ACC112 (cell line): ENCODE measurements at regions not wholly inside any gene's neighbourhood (a gene's known extent, or its start where the extent isn't known, plus 50 kb on each side); places are given as distances from the start of the nearest gene placed in this dataset.

Source experiments
- H2AFZ ChIP-seq: fragments of 200-600 bp; sonication (generic); one replicate; pipeline ENCODE4 v1.6.0; 2017; ENCODE audit warnings: antibody characterized with exemption, low read length; ENCODE audit not compliant: unreplicated experiment
- H3K27ac ChIP-seq: fragments of 200-600 bp; sonication (generic); 2 replicates; pipeline ENCODE4 v1.5.1; 2014; ENCODE audit warnings: low read depth, mild to moderate bottlenecking, antibody characterized with exemption, low read length, moderate library complexity
- H3K27me3 ChIP-seq: fragments of 200-600 bp; sonication (generic); 2 replicates; pipeline ENCODE4 v1.6.1; 2014; ENCODE audit warnings: mild to moderate bottlenecking, antibody characterized with exemption, low read length, moderate library complexity, mixed read lengths; ENCODE audit not compliant: insufficient read depth
- H3K36me3 ChIP-seq: fragments of 200-600 bp; sonication (generic); 2 replicates; pipeline ENCODE4 v1.6.1; 2016; ENCODE audit warnings: mild to moderate bottlenecking, antibody characterized with exemption, low read length, moderate library complexity, mixed read lengths; ENCODE audit not compliant: insufficient read depth
- H3K4me1 ChIP-seq: fragments of 200-600 bp; sonication (generic); one replicate; pipeline ENCODE4 v1.6.1; 2016; ENCODE audit warnings: low read length, mixed read lengths; ENCODE audit not compliant: insufficient read depth, unreplicated experiment, control insufficient read depth
- H3K4me3 ChIP-seq: fragments of 200-600 bp; sonication (generic); 2 replicates; pipeline ENCODE4 v1.5.1; 2014; ENCODE audit warnings: mild to moderate bottlenecking, low read depth, low read length
- H3K79me2 ChIP-seq: fragments of 200-600 bp; sonication (generic); one replicate; pipeline ENCODE4 v1.6.0; 2016; ENCODE audit warnings: low read length; ENCODE audit not compliant: control insufficient read depth, unreplicated experiment, insufficient read depth

DNA sequence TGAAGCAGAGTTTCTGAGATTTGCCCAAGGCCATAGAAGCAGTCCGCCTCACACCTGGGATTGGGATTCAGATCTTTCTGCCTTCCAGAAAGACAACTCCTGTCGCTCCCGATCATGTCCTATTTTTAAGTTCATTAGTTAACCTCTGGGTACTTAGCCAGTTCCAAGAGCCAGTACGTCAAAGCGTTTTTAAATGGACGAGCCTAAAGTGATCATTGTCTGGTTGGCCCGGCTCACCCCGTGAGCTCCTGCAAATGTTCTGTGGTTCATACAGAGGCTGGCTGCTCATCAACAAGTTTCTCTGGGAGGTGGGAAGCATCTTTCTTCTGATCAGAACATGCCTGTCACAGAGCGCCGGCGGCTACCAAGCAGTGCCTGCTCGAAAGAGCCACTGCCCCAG lies 554.5 kb upstream of the WWC1 start:
- Histone ChIP-seq H3K27ac (no peak overlapping the region), H3K79me2 (no peaks in the 10 kb centered on the region), H2AFZ (no peak overlapping the region), H3K36me3 (no peaks in the 10 kb centered on the region), H3K4me1 (no peaks in the 10 kb centered on the region), H3K4me3 (no peak overlapping the region), H3K27me3 (no peaks in the 10 kb centered on the region)

DNA sequence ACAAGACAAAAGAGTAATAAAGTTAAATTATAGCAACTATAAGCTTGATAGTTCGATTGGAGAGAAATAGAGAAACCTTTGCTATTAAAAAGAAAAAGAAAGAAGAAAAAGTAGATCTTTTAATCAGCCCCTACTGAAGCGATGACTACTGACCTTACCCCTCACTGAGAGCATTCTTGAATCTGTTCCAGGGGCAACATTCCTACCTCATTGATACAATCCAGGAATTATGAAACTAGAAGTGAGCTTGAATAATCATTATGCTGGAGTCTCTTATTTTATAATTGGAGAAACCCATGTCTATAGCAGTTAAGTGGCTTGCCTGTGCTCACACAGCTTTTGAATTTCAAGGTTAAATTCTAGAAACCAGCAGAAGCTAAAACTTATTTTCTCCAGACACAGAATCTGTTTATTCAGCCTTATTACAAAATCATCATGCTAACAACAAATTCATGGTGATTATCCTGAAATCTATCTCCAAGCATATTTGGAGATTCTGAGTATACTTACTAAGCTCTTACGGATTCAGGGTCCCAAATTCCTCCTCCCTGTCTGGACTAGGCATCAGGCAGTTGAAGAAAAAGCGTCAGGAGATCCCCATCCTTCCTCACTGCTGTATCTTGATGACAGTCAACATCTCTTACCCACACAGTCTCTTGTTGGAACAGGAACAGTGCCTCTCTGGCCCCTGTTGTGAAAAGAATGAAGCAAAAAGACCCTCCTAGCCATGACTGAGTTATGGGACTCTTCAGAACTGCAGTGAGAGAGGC lies 547.6 kb upstream of the WWC1 start:
- peaks cover 6% of the 10 kb centered on the region for H3K4me1 ChIP-seq
- no peak overlapping the region; the same call in 1 of the 2 replicates for H3K27ac ChIP-seq
- H3K27me3 ChIP-seq: peaks cover 4% of the 10 kb centered on the region; the same call in 1 of the 2 replicates
- peak overlapping the region; percentile 23 for H2AFZ ChIP-seq
- H3K36me3 ChIP-seq: no peaks in the 10 kb centered on the region
- H3K79me2 ChIP-seq: no peaks in the 10 kb centered on the region
- H3K4me3 ChIP-seq: no peak overlapping the region

DNA sequence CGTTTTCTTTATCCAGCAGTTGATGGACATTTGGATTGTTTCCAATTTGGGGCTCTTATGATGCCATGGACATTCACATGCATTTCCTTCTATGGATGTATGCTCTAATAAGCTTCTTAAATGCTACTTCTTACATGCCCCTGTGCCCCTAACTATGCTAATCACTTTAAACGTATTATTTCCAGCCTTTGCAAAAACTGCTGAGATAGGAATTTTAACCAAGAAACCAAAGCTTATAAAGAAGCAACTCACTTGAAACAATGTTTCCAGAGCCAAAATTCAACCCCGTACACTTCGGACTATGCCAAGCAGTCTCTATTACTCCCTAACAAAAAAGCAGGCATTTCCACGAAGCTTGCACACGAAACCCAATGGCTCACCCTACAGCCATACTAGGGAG lies 545.6 kb upstream of the WWC1 start:
- Histone ChIP-seq H2AFZ (no peak overlapping the region), H3K4me1 (peaks cover 6% of the 10 kb centered on the region), H3K27me3 (peaks cover 10% of the 10 kb centered on the region), H3K4me3 (no peak overlapping the region), H3K79me2 (no peaks in the 10 kb centered on the region), H3K27ac (no peak overlapping the region), H3K36me3 (no peaks in the 10 kb centered on the region)

DNA sequence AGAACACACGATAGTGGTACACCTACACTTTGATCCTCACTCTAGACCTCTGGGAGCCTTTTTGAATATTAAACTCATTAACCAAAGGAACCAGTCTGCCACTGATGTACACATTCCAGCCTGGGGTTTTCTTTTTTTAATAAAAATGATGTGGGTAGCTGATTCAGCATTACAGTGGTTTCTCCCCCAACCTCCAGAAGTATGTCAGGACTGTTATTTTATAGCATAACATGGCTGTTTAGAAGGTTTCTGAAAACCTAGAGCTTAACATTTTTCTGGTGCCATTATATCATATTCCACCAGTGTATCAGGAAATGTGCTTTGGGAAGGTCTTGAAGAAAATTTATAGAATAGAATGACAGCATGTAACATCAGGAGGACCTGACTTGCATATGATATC lies 540.9 kb upstream of the WWC1 start:
- no peak overlapping the region for H3K4me3 ChIP-seq
- H2AFZ ChIP-seq: no peak overlapping the region
- H3K36me3 ChIP-seq: no peaks in the 10 kb centered on the region
- no peaks in the 10 kb centered on the region for H3K4me1 ChIP-seq
- H3K27ac ChIP-seq: no peak overlapping the region
- H3K79me2 ChIP-seq: no peaks in the 10 kb centered on the region
- peaks cover 10% of the 10 kb centered on the region for H3K27me3 ChIP-seq

DNA sequence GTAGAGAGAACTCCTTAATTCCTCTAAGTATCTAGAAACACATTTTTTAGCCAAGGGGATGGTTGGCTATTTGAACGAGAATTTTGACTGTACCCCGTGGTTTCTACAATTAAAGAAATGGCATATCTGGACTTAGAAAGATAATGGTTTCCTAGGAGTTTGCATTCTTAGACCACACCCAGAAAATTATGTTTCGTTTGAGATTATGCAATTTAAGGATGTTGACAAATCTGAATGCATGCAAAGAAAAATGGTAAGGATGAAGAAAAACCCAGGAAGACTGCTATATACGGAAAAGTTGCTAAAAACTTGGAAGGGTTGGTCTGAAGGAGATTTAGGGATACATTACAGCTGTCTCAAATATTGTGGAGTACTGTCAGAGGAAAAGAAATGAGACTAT lies 538.5 kb upstream of the WWC1 start:
- H3K4me1 ChIP-seq: no peaks in the 10 kb centered on the region
- H3K27ac ChIP-seq: no peak overlapping the region
- H3K4me3 ChIP-seq: no peak overlapping the region
- H2AFZ ChIP-seq: no peak overlapping the region
- peaks cover 6% of the 10 kb centered on the region; the same call in 1 of the 2 replicates for H3K27me3 ChIP-seq
- no peaks in the 10 kb centered on the region for H3K36me3 ChIP-seq
- no peaks in the 10 kb centered on the region for H3K79me2 ChIP-seq

GRCh38 chr5:167753725-167754490 lies 537.5 kb upstream of the WWC1 start:
- no peak overlapping the region for H3K27ac ChIP-seq
- no peak overlapping the region for H3K4me3 ChIP-seq
- no peak overlapping the region for H2AFZ ChIP-seq
- no peaks in the 10 kb centered on the region for H3K36me3 ChIP-seq
- no peaks in the 10 kb centered on the region for H3K79me2 ChIP-seq
- H3K4me1 ChIP-seq: no peaks in the 10 kb centered on the region
- peaks cover 6% of the 10 kb centered on the region; the same call in 1 of the 2 replicates for H3K27me3 ChIP-seq

DNA sequence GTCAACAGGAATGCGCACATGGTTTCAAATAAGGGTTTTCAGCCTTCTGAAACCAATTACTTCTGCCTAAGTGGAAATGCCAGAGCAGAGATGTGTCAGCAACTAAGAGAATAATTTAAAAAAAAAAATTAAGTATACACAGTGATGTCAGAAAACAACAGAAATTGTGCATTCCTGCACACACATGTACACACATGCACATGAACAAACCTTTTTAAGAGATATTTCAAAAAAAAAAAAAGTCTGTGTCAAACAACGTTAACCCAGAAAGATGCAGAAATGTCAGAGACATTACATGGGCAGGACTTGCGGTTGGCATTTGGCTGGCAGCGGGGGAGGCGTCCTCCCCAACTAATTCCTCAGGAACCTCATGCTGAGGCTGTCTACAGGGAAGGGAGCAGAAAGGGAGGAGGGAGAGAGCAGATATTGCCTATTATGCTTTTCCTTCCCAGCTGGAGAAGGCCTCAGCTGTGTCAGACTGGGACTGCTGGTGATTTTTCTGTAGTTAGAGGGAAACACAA lies 536.9 kb upstream of the WWC1 start:
- Histone ChIP-seq H3K36me3 (no peaks in the 10 kb centered on the region), H3K27ac (no peak overlapping the region)

DNA sequence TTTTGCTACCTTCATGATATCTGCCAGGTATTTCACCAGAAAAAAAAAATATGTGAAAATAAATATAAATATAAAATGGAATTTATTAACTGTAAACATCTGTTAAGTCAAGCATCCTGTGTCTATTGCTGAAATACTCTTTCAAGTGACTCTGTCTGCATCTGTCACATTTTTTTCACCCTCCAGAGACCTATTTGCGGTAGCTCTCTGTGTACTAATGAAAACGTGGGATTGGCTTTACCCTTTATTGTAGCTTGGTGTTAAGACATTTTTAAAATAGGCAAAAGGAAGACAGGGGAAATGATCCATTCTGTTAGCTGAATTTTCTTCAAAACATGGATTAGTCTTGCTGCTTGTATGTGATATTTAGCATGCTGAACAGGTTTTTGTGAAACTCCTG lies 536.0 kb upstream of the WWC1 start:
- H3K4me3 ChIP-seq: no peak overlapping the region

More for the DNA sequence above, 536.9 kb upstream of the WWC1 start:
- no peak overlapping the region for H2AFZ ChIP-seq
- H3K79me2 ChIP-seq: no peaks in the 10 kb centered on the region
- H3K27me3 ChIP-seq: peaks cover 6% of the 10 kb centered on the region; the same call in 1 of the 2 replicates
- no peaks in the 10 kb centered on the region for H3K4me1 ChIP-seq
- H3K4me3 ChIP-seq: no peak overlapping the region

GRCh38 chr5:167759057-167759821 lies 532.2 kb upstream of the WWC1 start:
- no peaks in the 10 kb centered on the region for H3K4me1 ChIP-seq
- peaks cover 5% of the 10 kb centered on the region; the same call in 1 of the 2 replicates for H3K27me3 ChIP-seq
- H2AFZ ChIP-seq: no peak overlapping the region
- H3K79me2 ChIP-seq: no peaks in the 10 kb centered on the region
- H3K27ac ChIP-seq: no peak overlapping the region
- no peak overlapping the region for H3K4me3 ChIP-seq
- no peaks in the 10 kb centered on the region for H3K36me3 ChIP-seq

More for the DNA sequence above, 536.0 kb upstream of the WWC1 start:
- Histone ChIP-seq H2AFZ (no peak overlapping the region), H3K27me3 (peaks cover 5% of the 10 kb centered on the region; the same call in 1 of the 2 replicates), H3K79me2 (no peaks in the 10 kb centered on the region), H3K27ac (no peak overlapping the region), H3K4me1 (no peaks in the 10 kb centered on the region), H3K36me3 (no peaks in the 10 kb centered on the region)

GRCh38 chr5:167763772-167764171 lies 527.7 kb upstream of the WWC1 start:
- H3K36me3 ChIP-seq: no peaks in the 10 kb centered on the region
- H3K27me3 ChIP-seq: peaks cover 5% of the 10 kb centered on the region; the same call in 1 of the 2 replicates
- H3K27ac ChIP-seq: no peak overlapping the region
- no peak overlapping the region for H2AFZ ChIP-seq
- H3K79me2 ChIP-seq: no peaks in the 10 kb centered on the region
- H3K4me1 ChIP-seq: no peaks in the 10 kb centered on the region
- no peak overlapping the region for H3K4me3 ChIP-seq
